Endodermal cell (in vitro differentiated cells): ENCODE measurements at regions not wholly inside any gene's neighbourhood (a gene's known extent, or its start where the extent isn't known, plus 50 kb on each side); places are given as distances from the start of the nearest gene placed in this dataset.

ENCODE experiments used
- DNase-seq: peaks from one replicate; pipeline ENCODE4 v3.0.0-alpha.2; 2017
- H3K27ac ChIP-seq: 2 replicates; pipeline ENCODE4 v1.5.1; 2013; ENCODE audit warnings: mild to moderate bottlenecking, low read depth, low read length, moderate library complexity
- H3K27me3 ChIP-seq: 2 replicates; pipeline ENCODE4 v1.6.1; 2013; ENCODE audit warnings: mild to moderate bottlenecking, low read length, moderate library complexity; ENCODE audit not compliant: insufficient read depth, control insufficient read depth, poor library complexity, severe bottlenecking
- H3K36me3 ChIP-seq: 2 replicates; pipeline ENCODE4 v1.7.0; 2013; ENCODE audit warnings: mild to moderate bottlenecking, low read length, moderate library complexity; ENCODE audit not compliant: control insufficient read depth, insufficient read depth
- H3K4me1 ChIP-seq: one replicate; pipeline ENCODE4 v1.7.0; 2013; ENCODE audit warnings: low read length; ENCODE audit not compliant: control insufficient read depth, insufficient read depth
- H3K4me3 ChIP-seq: 2 replicates; pipeline ENCODE4 v1.5.1; 2013; ENCODE audit warnings: mild to moderate bottlenecking, low read length, moderate library complexity
- H3K9ac ChIP-seq: 2 replicates; pipeline ENCODE4 v1.6.1; 2013; ENCODE audit warnings: mild to moderate bottlenecking, low read length, moderate library complexity; ENCODE audit not compliant: poor library complexity, severe bottlenecking; ENCODE audit errors: extremely low read depth
- H3K9me3 ChIP-seq: 2 replicates; pipeline ENCODE4 v1.6.1; 2013; ENCODE audit warnings: mild to moderate bottlenecking, low read length, moderate library complexity; ENCODE audit not compliant: control insufficient read depth
- H3K27ac Mint-ChIP-seq: 2 replicates; pipeline ENCODE4 v1.8.0; 2020; ENCODE audit warnings: mixed read lengths
- H3K27me3 Mint-ChIP-seq: 2 replicates; pipeline ENCODE4 v1.8.0; 2021; ENCODE audit warnings: mild to moderate bottlenecking, mixed read lengths; ENCODE audit not compliant: insufficient read depth
- H3K36me3 Mint-ChIP-seq: 2 replicates; pipeline ENCODE4 v1.8.0; 2020; ENCODE audit warnings: low read depth, mixed read lengths
- H3K4me1 Mint-ChIP-seq: 2 replicates; pipeline ENCODE4 v1.8.0; 2020; ENCODE audit warnings: mixed read lengths
- H3K4me3 Mint-ChIP-seq: 2 replicates; pipeline ENCODE4 v1.8.0; 2020; ENCODE audit warnings: mild to moderate bottlenecking, moderate library complexity, mixed read lengths
- H3K9me3 Mint-ChIP-seq: 2 replicates; pipeline ENCODE4 v1.8.0; 2020; ENCODE audit warnings: mild to moderate bottlenecking, mixed read lengths
- WGBS, 2 experiments: methylation state at CpG; one replicate each; pipeline versions ENCODE4 v1.1.5 to v1.1.7; 2013; ENCODE audit warnings: missing lambda C conversion rate in 2 of 2, mixed read lengths in 1 of 2; ENCODE audit not compliant: insufficient coverage in 1 of 2, insufficient read length in 1 of 2; 5-methylcytosine and 5-hydroxymethylcytosine counted together
- TF ChIP-seq, protein P1 (sequence below): fragments of 200-600 bp; sonication (generic); conservative IDR thresholded peaks from 2 replicates; pipeline ENCODE4 v1.5.0; 2021; ENCODE audit warnings: antibody characterized with exemption, mild to moderate bottlenecking

DNA sequence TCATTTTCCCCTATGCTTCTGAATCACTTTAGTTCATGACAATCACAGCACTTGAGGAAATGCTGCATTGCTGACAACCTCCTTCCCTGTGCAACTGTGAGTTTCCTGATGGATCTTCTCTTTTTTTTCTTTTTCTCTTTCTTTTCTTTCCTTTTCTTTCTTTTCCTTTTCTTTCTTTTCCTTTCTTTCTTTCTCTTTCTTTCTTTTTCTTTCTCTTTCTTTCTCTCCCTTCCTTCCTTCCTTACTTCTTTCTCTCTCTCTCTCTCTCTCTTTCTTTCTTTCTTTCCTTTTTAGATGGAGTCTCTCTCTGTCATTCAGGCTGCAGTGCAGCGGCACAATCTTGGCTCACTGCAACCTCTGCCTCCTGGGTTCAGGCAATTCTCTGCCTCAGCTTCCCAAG, 247.9 kb upstream of the HTR2A start:
- Histone ChIP-seq H3K4me3 (no peak overlapping the region), H3K4me1 (no peaks in the 10 kb centered on the region), H3K9ac (no peak overlapping the region), H3K27ac (no peak overlapping the region), H3K9me3 (no peaks in the 10 kb centered on the region), H3K27me3 (no peaks in the 10 kb centered on the region), H3K36me3 (no peaks in the 10 kb centered on the region)
- no peak for DNase-seq
- 96% methylated on average over 1 of the region's 1 CpG; no CpG with 5 or more reads in 1 of the 2 experiments for WGBS, 2 experiments
- H3K27me3 Mint-ChIP-seq, result no peaks in the 10 kb centered on the region
- TF ChIP-seq, protein P1, sequence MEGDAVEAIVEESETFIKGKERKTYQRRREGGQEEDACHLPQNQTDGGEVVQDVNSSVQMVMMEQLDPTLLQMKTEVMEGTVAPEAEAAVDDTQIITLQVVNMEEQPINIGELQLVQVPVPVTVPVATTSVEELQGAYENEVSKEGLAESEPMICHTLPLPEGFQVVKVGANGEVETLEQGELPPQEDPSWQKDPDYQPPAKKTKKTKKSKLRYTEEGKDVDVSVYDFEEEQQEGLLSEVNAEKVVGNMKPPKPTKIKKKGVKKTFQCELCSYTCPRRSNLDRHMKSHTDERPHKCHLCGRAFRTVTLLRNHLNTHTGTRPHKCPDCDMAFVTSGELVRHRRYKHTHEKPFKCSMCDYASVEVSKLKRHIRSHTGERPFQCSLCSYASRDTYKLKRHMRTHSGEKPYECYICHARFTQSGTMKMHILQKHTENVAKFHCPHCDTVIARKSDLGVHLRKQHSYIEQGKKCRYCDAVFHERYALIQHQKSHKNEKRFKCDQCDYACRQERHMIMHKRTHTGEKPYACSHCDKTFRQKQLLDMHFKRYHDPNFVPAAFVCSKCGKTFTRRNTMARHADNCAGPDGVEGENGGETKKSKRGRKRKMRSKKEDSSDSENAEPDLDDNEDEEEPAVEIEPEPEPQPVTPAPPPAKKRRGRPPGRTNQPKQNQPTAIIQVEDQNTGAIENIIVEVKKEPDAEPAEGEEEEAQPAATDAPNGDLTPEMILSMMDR, result no peak
- no peak overlapping the region for H3K27ac Mint-ChIP-seq
- H3K4me3 Mint-ChIP-seq, result no peak overlapping the region
- H3K9me3 Mint-ChIP-seq, result no peaks in the 10 kb centered on the region
- H3K36me3 Mint-ChIP-seq, result no peaks in the 10 kb centered on the region
- peaks cover 7% of the 10 kb centered on the region for H3K4me1 Mint-ChIP-seq

DNA sequence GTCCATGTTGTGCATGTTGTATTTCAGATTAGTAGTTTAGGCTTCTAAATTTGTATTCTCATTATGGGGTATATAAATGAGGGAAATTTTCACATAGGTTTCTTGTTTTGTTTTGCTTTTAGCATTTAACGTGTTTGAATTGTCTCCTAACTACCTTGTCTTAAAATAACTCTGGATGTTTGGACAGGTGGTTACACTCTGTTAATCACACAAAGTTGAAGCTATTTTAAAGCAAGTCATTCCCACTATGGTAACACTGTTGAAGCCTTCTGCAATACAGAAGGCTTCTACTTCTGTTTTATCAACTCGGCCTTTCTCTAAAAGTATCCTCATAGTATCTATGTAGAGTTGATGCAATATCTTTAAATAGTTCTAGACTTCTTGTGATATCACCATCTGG, 245.3 kb upstream of the HTR2A start:
- Histone ChIP-seq H3K36me3 (no peaks in the 10 kb centered on the region), H3K4me1 (no peaks in the 10 kb centered on the region), H3K27me3 (no peaks in the 10 kb centered on the region), H3K9ac (no peak overlapping the region), H3K9me3 (no peaks in the 10 kb centered on the region), H3K27ac (no peak overlapping the region), H3K4me3 (no peak overlapping the region)
- Mint-ChIP-seq H3K27me3 (no peaks in the 10 kb centered on the region), H3K27ac (no peak overlapping the region), H3K9me3 (no peaks in the 10 kb centered on the region), H3K4me3 (no peak overlapping the region), H3K4me1 (no peaks in the 10 kb centered on the region), H3K36me3 (no peaks in the 10 kb centered on the region)
- DNase-seq, result no peak
- TF ChIP-seq, protein P1, result no peak
- 86% methylated on average over 2 of the region's 2 CpGs; no CpG with 5 or more reads in 1 of the 2 experiments for WGBS, 2 experiments

DNA sequence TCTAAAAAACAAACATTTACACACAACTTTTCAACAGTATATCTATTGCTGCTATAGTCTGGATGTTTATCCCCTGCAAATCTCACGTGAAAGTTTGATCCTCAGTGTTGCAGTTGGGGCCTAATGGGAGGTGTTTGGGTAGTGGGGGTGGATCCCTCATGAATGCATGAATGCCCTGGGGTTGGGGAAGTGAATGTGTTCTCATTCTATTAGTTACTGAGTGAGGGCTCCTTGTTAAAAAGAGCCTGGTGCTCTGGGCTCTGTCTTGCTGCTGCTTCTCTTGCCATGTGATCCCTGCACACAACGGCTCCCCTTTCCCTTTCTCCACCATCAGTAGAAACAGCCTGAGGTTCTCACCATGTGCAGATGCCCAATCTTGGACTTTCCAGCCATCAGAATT, 242.7 kb upstream of the HTR2A start:
- TF ChIP-seq, protein P1, result no peak
- Histone ChIP-seq H3K9ac (no peak overlapping the region), H3K27me3 (no peaks in the 10 kb centered on the region), H3K4me1 (no peaks in the 10 kb centered on the region), H3K9me3 (no peaks in the 10 kb centered on the region), H3K36me3 (no peaks in the 10 kb centered on the region), H3K4me3 (no peak overlapping the region), H3K27ac (no peak overlapping the region)
- Mint-ChIP-seq H3K36me3 (no peaks in the 10 kb centered on the region), H3K27ac (no peak overlapping the region), H3K4me3 (no peak overlapping the region), H3K4me1 (peaks cover 7% of the 10 kb centered on the region), H3K9me3 (no peaks in the 10 kb centered on the region), H3K27me3 (no peaks in the 10 kb centered on the region)
- WGBS, 2 experiments, result 82 to 89% methylated on average over 1 to 2 of the region's 2 CpGs
- no peak for DNase-seq
